HepG2 (cell line): ENCODE measurements at regions not wholly inside any gene's neighbourhood (a gene's known extent, or its start where the extent isn't known, plus 50 kb on each side); places are given as distances from the start of the nearest gene placed in this dataset.

Experiments used
- ATAC-seq: fragments of 200-7000 bp; cut with Tn5 transposase; 3 replicates; pipeline ENCODE4 v1.9.1; 2020; ENCODE audit warnings: mild to moderate bottlenecking, moderate library complexity
- BruUV-seq: library from RNA; stranded (reverse); fragments of 400-500 nt; replicated peaks from 2 replicates; lab custom pipeline; 2021; lab: Mats Ljungman, UMichigan
- CTCF ChIA-PET: fragments of 300-600 bp; formaldehyde crosslinking; extraction: SDS; loops from one replicate; lab custom pipeline; 2021; ENCODE audit warnings: low total read pairs, inconsistent platforms, low intra/inter-chr PET ratio; lab: Yijun Ruan, JAX
- POLR2A ChIA-PET: fragments of 350-600 bp; sonication (Branson Sonifier 250); formaldehyde crosslinking; loops from one replicate; lab custom pipeline; 2020; ENCODE audit warnings: antibody characterized with exemption, inconsistent platforms; lab: Yijun Ruan, JAX
- DNase-seq: peaks from one replicate; pipeline ENCODE4 v3.0.0-alpha.2; 2015; ENCODE audit warnings: low spot score
- FAIRE-seq: peaks from 3 replicates; lab custom pipeline; 2011; peaks lifted over from hg19 to GRCh38; lab: Jason Lieb, UNC
- H2AFZ ChIP-seq: one replicate; pipeline ENCODE4 v1.6.1; 2011; ENCODE audit warnings: low read length, inconsistent platforms
- H3K27ac ChIP-seq: fragments of 300-600 bp; 3 replicates; pipeline ENCODE4 v1.8.0; 2011; ENCODE audit warnings: mixed run types, mild to moderate bottlenecking, mixed read lengths, low read length, inconsistent platforms; ENCODE audit not compliant: insufficient read depth; ENCODE audit errors: extremely low read length
- H3K27me3 ChIP-seq, 2 experiments: fragments of 200-600 bp in 1 of 2; 2 replicates in 1 of 2; 3 replicates in 1 of 2; pipeline versions ENCODE4 v1.6.0 to v1.8.0; 2011; ENCODE audit warnings: low read length in 2 of 2, mild to moderate bottlenecking in 2 of 2, moderate library complexity in 2 of 2, inconsistent platforms in 1 of 2; ENCODE audit not compliant: insufficient read depth in 2 of 2, control insufficient read depth in 1 of 2
- H3K36me3 ChIP-seq, 2 experiments: fragments of 200-600 bp in 1 of 2; replicated peaks in 1 of 2; 2 replicates in 1 of 2; 3 replicates in 1 of 2; pipeline versions ENCODE4 v1.5.1 to v1.8.0; 2011; ENCODE audit warnings: low read length in 2 of 2, inconsistent platforms in 1 of 2; ENCODE audit not compliant: insufficient read depth in 2 of 2, control insufficient read depth in 1 of 2
- H3K4me1 ChIP-seq: 2 replicates; pipeline ENCODE4 v1.5.1; 2012; ENCODE audit warnings: low read length, inconsistent platforms; ENCODE audit not compliant: insufficient read depth
- H3K4me2 ChIP-seq: 2 replicates; pipeline ENCODE4 v1.6.0; 2011; ENCODE audit warnings: low read depth, low read length, inconsistent platforms
- H3K4me3 ChIP-seq, 3 experiments: fragments of 200-600 bp in 1 of 3; sonication (generic), shearing (Covaris generic) in 1 of 3; replicated peaks in 1 of 3; 2 replicates each; pipeline ENCODE4 v1.5.1; 2011 to 2016; ENCODE audit warnings: low read length in 3 of 3, inconsistent platforms in 2 of 3, low read depth in 2 of 3, mild to moderate bottlenecking in 2 of 3, control low read depth in 1 of 3, mixed read lengths in 1 of 3; ENCODE audit not compliant: insufficient read depth in 1 of 3
- H3K79me2 ChIP-seq: one replicate; pipeline ENCODE4 v1.6.1; 2011; ENCODE audit warnings: low read length, inconsistent platforms; ENCODE audit not compliant: insufficient read depth
- H3K9ac ChIP-seq: 2 replicates; pipeline ENCODE4 v1.6.0; 2011; ENCODE audit warnings: mild to moderate bottlenecking, low read depth, low read length, inconsistent platforms; ENCODE audit not compliant: insufficient read depth
- H3K9me3 ChIP-seq: 2 replicates; pipeline ENCODE4 v1.5.1; 2012; ENCODE audit warnings: mild to moderate bottlenecking, low read length
- H4K20me1 ChIP-seq: 2 replicates; pipeline ENCODE4 v1.6.0; 2011; ENCODE audit warnings: inconsistent platforms, mild to moderate bottlenecking, low read length, moderate library complexity; ENCODE audit not compliant: insufficient read depth
- CHD2 ChIP-seq: IDR thresholded peaks from 2 replicates; pipeline ENCODE4 v1.6.1; 2011; ENCODE audit warnings: low read depth, low read length, improper control_type of control experiment
- CHD4 ChIP-seq: fragments of 200-600 bp; sonication (generic); IDR thresholded peaks from 2 replicates; pipeline ENCODE4 v1.7.0; 2017; ENCODE audit warnings: mild to moderate bottlenecking, low read length, borderline replicate concordance
- HOXA5 ChIP-seq: sonication (generic); formaldehyde crosslinking; IDR thresholded peaks from 2 replicates; pipeline ENCODE4 v1.4.0; 2020; ENCODE audit warnings: missing genetic modification reagents
- IKZF5 ChIP-seq: IDR thresholded peaks from 2 replicates; pipeline ENCODE4 v1.6.1; 2018; ENCODE audit warnings: missing genetic modification reagents, mild to moderate bottlenecking, missing compliant biosample characterization
- KAT8 ChIP-seq: IDR thresholded peaks from 2 replicates; pipeline ENCODE4 v1.6.1; 2016; ENCODE audit warnings: missing genetic modification reagents, missing compliant biosample characterization
- KDM4B ChIP-seq: sonication (generic); formaldehyde crosslinking; IDR thresholded peaks from 2 replicates; pipeline ENCODE4 v1.4.0; 2020; ENCODE audit warnings: missing genetic modification reagents
- NR0B2 ChIP-seq: sonication (generic); formaldehyde crosslinking; IDR thresholded peaks from 2 replicates; pipeline ENCODE4 v1.4.0; 2020; ENCODE audit warnings: mild to moderate bottlenecking, missing genetic modification reagents
- PHF20 ChIP-seq: sonication (generic); formaldehyde crosslinking; IDR thresholded peaks from 2 replicates; pipeline ENCODE4 v1.5.0; 2020; ENCODE audit warnings: mild to moderate bottlenecking, missing genetic modification reagents
- POGZ ChIP-seq: sonication (generic); formaldehyde crosslinking; IDR thresholded peaks from 2 replicates; pipeline ENCODE4 v1.4.0; 2020; ENCODE audit warnings: mild to moderate bottlenecking, missing genetic modification reagents
- SALL1 ChIP-seq: sonication (generic); formaldehyde crosslinking; IDR thresholded peaks from 2 replicates; pipeline ENCODE4 v1.8.0; 2022; ENCODE audit warnings: mild to moderate bottlenecking, missing genetic modification reagents
- ZBTB26 ChIP-seq: IDR thresholded peaks from 2 replicates; pipeline ENCODE4 v1.6.1; 2016; ENCODE audit warnings: missing compliant biosample characterization, missing genetic modification reagents, borderline replicate concordance
- ZFP36L2 ChIP-seq: sonication (generic); formaldehyde crosslinking; IDR thresholded peaks from 2 replicates; pipeline ENCODE4 v1.4.0; 2020; ENCODE audit warnings: missing genetic modification reagents
- ZNF589 ChIP-seq: sonication (generic); formaldehyde crosslinking; conservative IDR thresholded peaks from 2 replicates; pipeline ENCODE4 v1.8.0; 2022; ENCODE audit warnings: mild to moderate bottlenecking, moderate library complexity, missing genetic modification reagents
- ZNF704 ChIP-seq: sonication (generic); formaldehyde crosslinking; IDR thresholded peaks from 2 replicates; pipeline ENCODE4 v1.8.1; 2023; ENCODE audit warnings: mild to moderate bottlenecking, inconsistent platforms, moderate library complexity, missing genetic modification reagents, borderline replicate concordance
- ZNF776 ChIP-seq: sonication (generic); formaldehyde crosslinking; IDR thresholded peaks from 2 replicates; pipeline ENCODE4 v1.4.0; 2020; ENCODE audit warnings: mild to moderate bottlenecking, missing genetic modification reagents
- ZSCAN12 ChIP-seq: sonication (generic); formaldehyde crosslinking; IDR thresholded peaks from 2 replicates; pipeline ENCODE4 v1.9.0; 2021; ENCODE audit warnings: mild to moderate bottlenecking, missing genetic modification reagents
- ZUFSP ChIP-seq: sonication (generic); formaldehyde crosslinking; IDR thresholded peaks from 2 replicates; pipeline ENCODE4 v1.9.0; 2021; ENCODE audit warnings: missing genetic modification reagents, mild to moderate bottlenecking, borderline replicate concordance
- WGBS: methylation state at CpG from one replicate; pipeline ENCODE4 v1.1.6; 2017; ENCODE audit warnings: low lambda C conversion rate; 5-methylcytosine and 5-hydroxymethylcytosine counted together
- in situ Hi-C: cut with HindIII; loops from 2 replicates; pipeline ENCODE4 v1.10.0; 2017; ENCODE audit warnings: low pct_unique_long_range_greater_than_20kb; ENCODE audit not compliant: extremely low pct_ligation_motif_present
- intact Hi-C: fragments of 100-400 bp; cut with micrococcal nuclease; formaldehyde crosslinking; loops from one replicate; pipeline ENCODE4 v1.10.0; 2022; ENCODE audit not compliant: unreplicated experiment

GRCh38 chr15:72970933-72971760 is 81.1 kb upstream of the NEO1 start:
- ATAC-seq: no peak
- Histone ChIP-seq H3K4me2 (no peak overlapping the region), H4K20me1 (no peaks in the 10 kb centered on the region; the same call in 1 of the 2 replicates)
- POLR2A ChIA-PET: no interaction called here
- intact Hi-C loops: no loop called here
- TF ChIP-seq ZNF589 (no peak), POGZ (CRISPR knock-in tag) (no peak), ZUFSP (CRISPR knock-in tag) (no peak), SALL1 (CRISPR knock-in tag) (no peak), ZBTB26 (CRISPR knock-in tag) (no peak), CHD4 (no peak), ZNF776 (CRISPR knock-in tag) (no peak), ZNF704 (CRISPR knock-in tag) (no peak), NR0B2 (CRISPR knock-in tag) (no peak), KAT8 (no peak), ZFP36L2 (CRISPR knock-in tag) (no peak), CHD2 (no peak), IKZF5 (CRISPR knock-in tag) (no peak), PHF20 (CRISPR knock-in tag) (no peak), HOXA5 (CRISPR knock-in tag) (no peak), KDM4B (CRISPR knock-in tag) (no peak), ZSCAN12 (CRISPR knock-in tag) (no peak)
- TF ChIP-seq, all 625 proteins: peak for 0
- Histone ChIP-seq H3K4me1 (no peaks in the 10 kb centered on the region), H3K9me3 (no peaks in the 10 kb centered on the region), H3K9ac (no peak overlapping the region), H2AFZ (no peak overlapping the region), H3K27ac (no peak overlapping the region), H3K79me2 (no peaks in the 10 kb centered on the region), H3K27me3 (peaks cover under 1 to 1% of the 10 kb centered on the region in 2 experiments; a peak in 1 of 5 replicates), H3K4me3 (no peak overlapping the region), H3K36me3 (no peaks in the 10 kb centered on the region)
- FAIRE-seq (no peak), DNase-seq (no peak)
- WGBS: 11% methylated on average over 12 of the region's 12 CpGs
- CTCF ChIA-PET: no interaction called here
- in situ Hi-C loops: no loop called here
- no TSS peak for BruUV-seq
